GM21576 (cell line): ENCODE measurements at regions not wholly inside any gene's neighbourhood (a gene's known extent, or its start where the extent isn't known, plus 50 kb on each side); places are given as distances from the start of the nearest gene placed in this dataset.
"Not testable (repeated sequence)": the region's sequence is repeated elsewhere in the genome, so short reads cannot be mapped to it uniquely, and the experiment has no call there.

ENCODE experiments used
- ATAC-seq: cut with Tn5 transposase; IDR thresholded peaks from one replicate; pipeline ENCODE4 v1.9.1; 2021; ENCODE audit warnings: mild to moderate bottlenecking, moderate library complexity; ENCODE audit not compliant: unreplicated experiment

GRCh38 chr14:30355431-30355913 is 203.5 kb upstream of the G2E3 start:
- ATAC-seq, result peak; percentile 70

GRCh38 chr14:30356438-30357202 is 202.3 kb upstream of the G2E3 start:
- no peak for ATAC-seq

- no peak for ATAC-seq
Observed at GRCh38 chr14:30357791-30358190, 201.2 kb upstream of the G2E3 start.

- ATAC-seq, result no peak
Observed at GRCh38 chr14:30362369-30363218, 196.4 kb upstream of the G2E3 start.

- not testable (repeated sequence) for ATAC-seq
Observed at GRCh38 chr14:30363219-30363880, 195.6 kb upstream of the G2E3 start.

GRCh38 chr14:30369502-30370180 is 189.3 kb upstream of the G2E3 start:
- ATAC-seq, result no peak

- no peak for ATAC-seq
Observed at GRCh38 chr14:30373053-30373452, 185.9 kb upstream of the G2E3 start.

GRCh38 chr14:30373526-30373925 is 185.4 kb upstream of the G2E3 start:
- no peak for ATAC-seq

- ATAC-seq, result peak; percentile 96
Observed at GRCh38 chr14:30375296-30375892, 183.6 kb upstream of the G2E3 start.

- ATAC-seq, result no peak
Observed at GRCh38 chr14:30381861-30382480, 177.0 kb upstream of the G2E3 start.

- ATAC-seq, result no peak
Observed at GRCh38 chr14:30385925-30386324, 173.0 kb upstream of the G2E3 start.

- ATAC-seq, result no peak
Observed at GRCh38 chr14:30387871-30388270, 171.1 kb upstream of the G2E3 start.

- no peak for ATAC-seq
Observed at GRCh38 chr14:30389134-30389876, 169.7 kb upstream of the G2E3 start.

GRCh38 chr14:30389877-30390385 is 169.0 kb upstream of the G2E3 start:
- ATAC-seq, result no peak

- no peak for ATAC-seq
Observed at GRCh38 chr14:30395065-30395464, 163.9 kb upstream of the G2E3 start.

GRCh38 chr14:30402846-30403245 is 156.1 kb upstream of the G2E3 start:
- ATAC-seq, result no peak

- ATAC-seq, result no peak
Observed at GRCh38 chr14:30403791-30404190, 155.2 kb upstream of the G2E3 start.

GRCh38 chr14:30409508-30410015 is 149.4 kb upstream of the G2E3 start:
- ATAC-seq, result not testable (repeated sequence)

- no peak for ATAC-seq
Observed at GRCh38 chr14:30410986-30411385, 148.0 kb upstream of the G2E3 start.
